ENCODE measurements at regions not wholly inside any gene's neighbourhood (a gene's known extent, or its start where the extent isn't known, plus 50 kb on each side); places are given as distances from the start of the nearest gene placed in this dataset.
"Not testable (repeated sequence)": the region's sequence is repeated elsewhere in the genome, so short reads cannot be mapped to it uniquely, and the experiment has no call there.

GRCh38 chr5:91315701-91316100, 67.4 kb downstream of the ARRDC3 start:
- DNase-seq (ENCODE audit: low spot score) = no peak

GRCh38 chr5:91313757-91314673, 69.1 kb downstream of the ARRDC3 start:
- DNase-seq (ENCODE audit: low spot score) = peak; percentile 52

GRCh38 chr5:91312698-91313097, 70.4 kb downstream of the ARRDC3 start:
- no peak for DNase-seq (ENCODE audit: low spot score)

- peak; percentile 54 for DNase-seq (ENCODE audit: low spot score)
Measured at GRCh38 chr5:91311697-91312501, 71.2 kb downstream of the ARRDC3 start.

GRCh38 chr5:91311168-91311696, 71.9 kb downstream of the ARRDC3 start:
- no peak for DNase-seq (ENCODE audit: low spot score)

- DNase-seq (ENCODE audit: low spot score) = not testable (repeated sequence)
Measured at GRCh38 chr5:91308157-91308556, 75.0 kb downstream of the ARRDC3 start.

GRCh38 chr5:91307048-91307447, 76.1 kb downstream of the ARRDC3 start:
- DNase-seq (ENCODE audit: low spot score) = no peak

GRCh38 chr5:91306497-91306896, 76.6 kb downstream of the ARRDC3 start:
- no peak for DNase-seq (ENCODE audit: low spot score)

GRCh38 chr5:91305640-91306039, 77.5 kb downstream of the ARRDC3 start:
- no peak for DNase-seq (ENCODE audit: low spot score)

- DNase-seq (ENCODE audit: low spot score) = not testable (repeated sequence)
Measured at GRCh38 chr5:91304015-91304414, 79.1 kb downstream of the ARRDC3 start.

- DNase-seq (ENCODE audit: low spot score) = no peak
Measured at GRCh38 chr5:91302958-91303357, 80.2 kb downstream of the ARRDC3 start.

GRCh38 chr5:91302305-91302704, 80.8 kb downstream of the ARRDC3 start:
- DNase-seq (ENCODE audit: low spot score) = no peak

GRCh38 chr5:91301106-91301846, 81.8 kb downstream of the ARRDC3 start:
- no peak for DNase-seq (ENCODE audit: low spot score)

GRCh38 chr5:91297994-91298393, 85.1 kb downstream of the ARRDC3 start:
- no peak for DNase-seq (ENCODE audit: low spot score)

- DNase-seq (ENCODE audit: low spot score) = no peak
Measured at GRCh38 chr5:91296674-91297143, 86.4 kb downstream of the ARRDC3 start.

GRCh38 chr5:91296102-91296501, 87.0 kb downstream of the ARRDC3 start:
- not testable (repeated sequence) for DNase-seq (ENCODE audit: low spot score)

GRCh38 chr5:91293131-91293530, 90.0 kb downstream of the ARRDC3 start:
- peak; percentile 67 for DNase-seq (ENCODE audit: low spot score)

GRCh38 chr5:91291628-91292569, 91.2 kb downstream of the ARRDC3 start:
- DNase-seq (ENCODE audit: low spot score) = no peak

- DNase-seq (ENCODE audit: low spot score) = no peak
Measured at GRCh38 chr5:91288118-91288916, 94.8 kb downstream of the ARRDC3 start.

- DNase-seq (ENCODE audit: low spot score) = not testable (repeated sequence)
Measured at GRCh38 chr5:91285062-91285461, 98.1 kb downstream of the ARRDC3 start.

All from iPS-NIHi11 (cell line).